Right lobe of liver (tissue), 6 donors: ENCODE measurements at regions not wholly inside any gene's neighbourhood (a gene's known extent, or its start where the extent isn't known, plus 50 kb on each side); places are given as distances from the start of the nearest gene placed in this dataset.
A peak's percentile ranks its signal among the peaks of the same experiment; 100 is the strongest.

ENCODE experiments used
- ATAC-seq, 4 donors: fragments of 200-7000 bp; cut with Tn5 transposase; one replicate each; pipeline ENCODE4 v1.9.1; 2020; ENCODE audit warnings: mild to moderate bottlenecking in 4 of 4, moderate library complexity in 4 of 4
- DNase-seq, 3 donors: peaks; one replicate each; pipeline ENCODE4 v3.0.0-alpha.2; 2020
- H3K27ac ChIP-seq, 3 donors: fragments of 200-600 bp; one replicate each; pipeline ENCODE4 v1.8.0; 2022
- H3K27me3 ChIP-seq, 2 donors: fragments of 200-600 bp; one replicate each; pipeline ENCODE4 v1.8.0; 2022
- H3K36me3 ChIP-seq, 4 donors: fragments of 200-600 bp; sonication (generic) in 1 of 4; one replicate each; pipeline versions ENCODE4 v1.5.1 to v1.8.0; 2017 to 2022; ENCODE audit warnings: control low read depth in 1 of 4
- H3K4me1 ChIP-seq, 4 donors: fragments of 200-600 bp; sonication (generic) in 1 of 4; one replicate each; pipeline versions ENCODE4 v1.5.1 to v1.8.0; 2017 to 2022; ENCODE audit warnings: control low read depth in 1 of 4
- H3K4me3 ChIP-seq, 3 donors: fragments of 200-600 bp; one replicate each; pipeline ENCODE4 v1.8.0; 2022
- H3K9me3 ChIP-seq, 4 donors: fragments of 200-600 bp; sonication (generic) in 1 of 4; one replicate each; pipeline versions ENCODE4 v1.5.1 to v1.8.0; 2017 to 2022; ENCODE audit warnings: control low read depth in 1 of 4
- POLR2A ChIP-seq: fragments of 450-650 bp; IDR thresholded peaks from one replicate; pipeline ENCODE4 v1.6.1; 2017; ENCODE audit warnings: antibody characterized with exemption, mild to moderate bottlenecking
- WGBS: methylation state at CpG from one replicate; pipeline ENCODE4 v1.1.6; 2018; ENCODE audit warnings: low coverage, low lambda C conversion rate; ENCODE audit not compliant: insufficient coverage; ENCODE audit errors: missing lambda C conversion rate; 5-methylcytosine and 5-hydroxymethylcytosine counted together
- intact Hi-C, 2 donors: fragments of 100-400 bp; cut with DNase I; formaldehyde crosslinking; loops; one replicate each; pipeline versions ENCODE4 v1.11.2 to v1.14.1; 2022
- TF ChIP-seq, protein P1 (sequence below), 4 donors: fragments of 200-600 bp in 3 of 4; fragments of 450-650 bp in 1 of 4; IDR thresholded peaks; one replicate each; pipeline versions ENCODE4 v1.5.1 to v1.8.0; 2016 to 2022; ENCODE audit warnings: antibody characterized with exemption in 4 of 4, mild to moderate bottlenecking in 2 of 4
- donor health status: DM: no; HTN: yes; CAD: no.
- donor health status: DM: no; HTN: no; CAD: no.
- donor health status: DM: no; HTN: no; CAD: no.
- donor health status: DM: no; HTN: yes; CAD: no.
- donor health status: DM: no; HTN: yes; CAD: no.

- H3K27ac ChIP-seq, result no peak overlapping the region
- no peak overlapping the region for H3K4me3 ChIP-seq
- DNase-seq (no peak), ATAC-seq (no peak)
- intact Hi-C loops, result no loop called here
- H3K4me1 ChIP-seq, result no peaks in the 10 kb centered on the region
- H3K36me3 ChIP-seq, result no peaks in the 10 kb centered on the region
- H3K27me3 ChIP-seq, result no peaks in the 10 kb centered on the region
- no peak for TF ChIP-seq POLR2A
- TF ChIP-seq, protein P1, sequence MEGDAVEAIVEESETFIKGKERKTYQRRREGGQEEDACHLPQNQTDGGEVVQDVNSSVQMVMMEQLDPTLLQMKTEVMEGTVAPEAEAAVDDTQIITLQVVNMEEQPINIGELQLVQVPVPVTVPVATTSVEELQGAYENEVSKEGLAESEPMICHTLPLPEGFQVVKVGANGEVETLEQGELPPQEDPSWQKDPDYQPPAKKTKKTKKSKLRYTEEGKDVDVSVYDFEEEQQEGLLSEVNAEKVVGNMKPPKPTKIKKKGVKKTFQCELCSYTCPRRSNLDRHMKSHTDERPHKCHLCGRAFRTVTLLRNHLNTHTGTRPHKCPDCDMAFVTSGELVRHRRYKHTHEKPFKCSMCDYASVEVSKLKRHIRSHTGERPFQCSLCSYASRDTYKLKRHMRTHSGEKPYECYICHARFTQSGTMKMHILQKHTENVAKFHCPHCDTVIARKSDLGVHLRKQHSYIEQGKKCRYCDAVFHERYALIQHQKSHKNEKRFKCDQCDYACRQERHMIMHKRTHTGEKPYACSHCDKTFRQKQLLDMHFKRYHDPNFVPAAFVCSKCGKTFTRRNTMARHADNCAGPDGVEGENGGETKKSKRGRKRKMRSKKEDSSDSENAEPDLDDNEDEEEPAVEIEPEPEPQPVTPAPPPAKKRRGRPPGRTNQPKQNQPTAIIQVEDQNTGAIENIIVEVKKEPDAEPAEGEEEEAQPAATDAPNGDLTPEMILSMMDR (IDR thresholded peaks at IDR 0.05), result no peak
- H3K9me3 ChIP-seq, result no peaks in the 10 kb centered on the region
- WGBS, result 58% methylated on average over 5 of the region's 5 CpGs
Measured at GRCh38 chr6:66638099-66638498, 931.1 kb upstream of the EYS start.

- intact Hi-C loops, result no loop called here
- ATAC-seq (peak in 3 of 4 donors; percentile 39 to 71 (median 56)), DNase-seq (no peak)
- no peak for TF ChIP-seq POLR2A
- TF ChIP-seq, protein P1 (IDR thresholded peaks at IDR 0.05), result no peak
- H3K4me1 ChIP-seq, result no peaks in the 10 kb centered on the region
- H3K36me3 ChIP-seq, result no peaks in the 10 kb centered on the region
- H3K4me3 ChIP-seq, result no peak overlapping the region
- no peaks in the 10 kb centered on the region for H3K9me3 ChIP-seq
- H3K27me3 ChIP-seq, result no peaks in the 10 kb centered on the region
- H3K27ac ChIP-seq, result no peak overlapping the region
Measured at GRCh38 chr6:66628917-66629316, 921.9 kb upstream of the EYS start.

GRCh38 chr6:66623050-66623449 is 916.0 kb upstream of the EYS start:
- no peak overlapping the region for H3K27ac ChIP-seq
- ATAC-seq (no peak), DNase-seq (no peak)
- H3K36me3 ChIP-seq, result no peaks in the 10 kb centered on the region
- TF ChIP-seq, protein P1 (IDR thresholded peaks at IDR 0.05), result no peak
- no peak for TF ChIP-seq POLR2A
- H3K27me3 ChIP-seq, result no peaks in the 10 kb centered on the region
- H3K4me1 ChIP-seq, result no peaks in the 10 kb centered on the region
- no peaks in the 10 kb centered on the region for H3K9me3 ChIP-seq
- WGBS, result 44% methylated on average over 1 of the region's 1 CpG
- no peak overlapping the region for H3K4me3 ChIP-seq
- intact Hi-C loops, result no loop called here

DNA sequence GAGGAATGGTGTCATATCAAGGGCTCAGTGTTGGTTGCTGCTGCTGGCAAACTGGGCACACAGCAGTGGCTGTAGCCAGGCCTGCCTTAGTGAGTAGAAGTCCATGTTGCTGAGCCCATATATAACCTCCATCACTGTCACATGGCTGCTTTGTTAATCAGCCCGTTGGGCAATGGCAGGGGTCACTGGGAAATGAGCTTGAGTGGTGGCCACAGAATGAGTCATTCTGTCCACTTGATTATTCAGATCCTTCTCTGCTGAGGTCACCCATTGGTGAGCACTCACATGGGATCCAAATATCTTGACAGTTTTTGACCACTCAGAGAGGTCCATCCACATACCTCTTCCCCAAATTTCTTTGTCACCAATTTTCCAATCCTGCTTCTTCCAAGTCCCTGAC is 898.9 kb upstream of the EYS start:
- TF ChIP-seq, protein P1 (IDR thresholded peaks at IDR 0.05), result no peak
- Histone ChIP-seq H3K4me1 (no peaks in the 10 kb centered on the region), H3K4me3 (no peak overlapping the region), H3K36me3 (no peaks in the 10 kb centered on the region), H3K27ac (no peak overlapping the region), H3K9me3 (no peaks in the 10 kb centered on the region), H3K27me3 (no peaks in the 10 kb centered on the region)
- DNase-seq (no peak), ATAC-seq (no peak)
- intact Hi-C loops, result no loop called here
- 17% methylated on average over 1 of the region's 1 CpG for WGBS

GRCh38 chr6:66605011-66605410 is 898.0 kb upstream of the EYS start:
- Histone ChIP-seq H3K27me3 (no peaks in the 10 kb centered on the region), H3K9me3 (no peaks in the 10 kb centered on the region), H3K4me3 (no peak overlapping the region), H3K36me3 (no peaks in the 10 kb centered on the region), H3K4me1 (no peaks in the 10 kb centered on the region), H3K27ac (no peak overlapping the region)
- TF ChIP-seq POLR2A, result no peak
- TF ChIP-seq, protein P1 (IDR thresholded peaks at IDR 0.05), result no peak
- DNase-seq (no peak), ATAC-seq (no peak)
- intact Hi-C loops, result no loop called here
